ENCODE measurements at regions not wholly inside any gene's neighbourhood (a gene's known extent, or its start where the extent isn't known, plus 50 kb on each side); places are given as distances from the start of the nearest gene placed in this dataset.

GRCh38 chr2:173653432-173653805 is 298.7 kb downstream of the CDCA7 start:
- no peak for TF ChIP-seq CTCF (IDR thresholded peaks at IDR 0.05)
- no peak for TF ChIP-seq ZFX (IDR thresholded peaks at IDR 0.05; ENCODE audit: borderline replicate concordance)
- H3K27ac ChIP-seq: no peak overlapping the region

GRCh38 chr2:173654161-173654895 is 299.7 kb downstream of the CDCA7 start:
- H3K27ac ChIP-seq: no peak overlapping the region

GRCh38 chr2:173654896-173655265 is 300.2 kb downstream of the CDCA7 start:
- TF ChIP-seq ZFX (IDR thresholded peaks at IDR 0.05; ENCODE audit: borderline replicate concordance) (no peak), CTCF (IDR thresholded peaks at IDR 0.05) (no peak)
- no peak overlapping the region for H3K27ac ChIP-seq

More at GRCh38 chr2:173654161-173654895, 299.7 kb downstream of the CDCA7 start:
- TF ChIP-seq ZFX (IDR thresholded peaks at IDR 0.05; ENCODE audit: borderline replicate concordance) (no peak), CTCF (IDR thresholded peaks at IDR 0.05) (no peak)

GRCh38 chr2:173656086-173656485 is 301.4 kb downstream of the CDCA7 start:
- no peak overlapping the region for H3K27ac ChIP-seq
- no peak for TF ChIP-seq CTCF (IDR thresholded peaks at IDR 0.05)
- no peak for TF ChIP-seq ZFX (IDR thresholded peaks at IDR 0.05; ENCODE audit: borderline replicate concordance)

- H3K27ac ChIP-seq: no peak overlapping the region
- TF ChIP-seq CTCF (IDR thresholded peaks at IDR 0.05): no peak
- TF ChIP-seq ZFX (IDR thresholded peaks at IDR 0.05; ENCODE audit: borderline replicate concordance): no peak
Observed at GRCh38 chr2:173657996-173658717, 303.5 kb downstream of the CDCA7 start.

GRCh38 chr2:173658946-173659371 is 304.3 kb downstream of the CDCA7 start:
- no peak for TF ChIP-seq ZFX (IDR thresholded peaks at IDR 0.05; ENCODE audit: borderline replicate concordance)
- TF ChIP-seq CTCF (IDR thresholded peaks at IDR 0.05): no peak
- no peak overlapping the region for H3K27ac ChIP-seq

GRCh38 chr2:173659509-173659908 is 304.8 kb downstream of the CDCA7 start:
- TF ChIP-seq ZFX (IDR thresholded peaks at IDR 0.05; ENCODE audit: borderline replicate concordance) (no peak), CTCF (IDR thresholded peaks at IDR 0.05) (no peak)
- H3K27ac ChIP-seq: no peak overlapping the region
